Activated T-helper 17 cell treated with anti-CD3 and anti-CD28 coated beads, Interleukin-2, amount 50 U/mL, for 72 hours (primary cell): ENCODE measurements at regions not wholly inside any gene's neighbourhood (a gene's known extent, or its start where the extent isn't known, plus 50 kb on each side); places are given as distances from the start of the nearest gene placed in this dataset.

Experiments
- ATAC-seq: fragments of 150-1000 bp; cut with Tn5 transposase; replicated peaks from 2 replicates; pipeline ENCODE4 v1.10.0; 2021; ENCODE audit warnings: mild to moderate bottlenecking, moderate library complexity
- H3K27ac Mint-ChIP-seq: one replicate; pipeline ENCODE4 v1.8.0; 2022; ENCODE audit warnings: mixed read lengths
- H3K27me3 Mint-ChIP-seq: one replicate; pipeline ENCODE4 v1.8.0; 2022; ENCODE audit warnings: mixed read lengths
- H3K36me3 Mint-ChIP-seq: one replicate; pipeline ENCODE4 v1.8.0; 2022; ENCODE audit warnings: low read depth, mild to moderate bottlenecking, mixed read lengths
- H3K4me1 Mint-ChIP-seq: one replicate; pipeline ENCODE4 v1.8.0; 2022; ENCODE audit warnings: mixed read lengths
- H3K4me3 Mint-ChIP-seq: one replicate; pipeline ENCODE4 v1.8.0; 2022; ENCODE audit warnings: mild to moderate bottlenecking, mixed read lengths
- H3K9me3 Mint-ChIP-seq: one replicate; pipeline ENCODE4 v1.8.0; 2022; ENCODE audit warnings: mixed read lengths

DNA sequence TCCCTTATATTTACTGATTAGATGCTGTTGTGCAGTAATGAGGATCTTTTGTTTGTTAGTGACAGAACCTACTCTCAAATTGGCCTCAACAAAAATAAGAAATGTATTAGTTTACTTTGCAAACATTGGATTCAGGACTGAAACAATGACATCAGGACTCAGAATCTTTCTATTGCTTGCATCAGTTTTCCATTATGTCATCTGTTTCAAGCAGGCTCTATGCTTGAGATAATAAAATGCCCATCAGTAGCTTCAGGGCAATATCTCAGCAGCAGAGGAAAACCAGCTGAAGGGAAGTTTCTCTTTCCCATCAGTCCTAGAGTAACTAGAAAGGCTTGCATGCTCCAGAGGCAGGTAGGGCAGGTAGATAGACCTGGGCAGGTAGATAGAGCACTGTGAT is 375.5 kb upstream of the SLC8A1 start:
- no peak overlapping the region for H3K4me3 Mint-ChIP-seq
- ATAC-seq, result no peak
- no peaks in the 10 kb centered on the region for H3K36me3 Mint-ChIP-seq
- H3K27ac Mint-ChIP-seq, result no peak overlapping the region
- no peaks in the 10 kb centered on the region for H3K27me3 Mint-ChIP-seq
- peaks cover 3% of the 10 kb centered on the region for H3K9me3 Mint-ChIP-seq
- H3K4me1 Mint-ChIP-seq, result no peaks in the 10 kb centered on the region

DNA sequence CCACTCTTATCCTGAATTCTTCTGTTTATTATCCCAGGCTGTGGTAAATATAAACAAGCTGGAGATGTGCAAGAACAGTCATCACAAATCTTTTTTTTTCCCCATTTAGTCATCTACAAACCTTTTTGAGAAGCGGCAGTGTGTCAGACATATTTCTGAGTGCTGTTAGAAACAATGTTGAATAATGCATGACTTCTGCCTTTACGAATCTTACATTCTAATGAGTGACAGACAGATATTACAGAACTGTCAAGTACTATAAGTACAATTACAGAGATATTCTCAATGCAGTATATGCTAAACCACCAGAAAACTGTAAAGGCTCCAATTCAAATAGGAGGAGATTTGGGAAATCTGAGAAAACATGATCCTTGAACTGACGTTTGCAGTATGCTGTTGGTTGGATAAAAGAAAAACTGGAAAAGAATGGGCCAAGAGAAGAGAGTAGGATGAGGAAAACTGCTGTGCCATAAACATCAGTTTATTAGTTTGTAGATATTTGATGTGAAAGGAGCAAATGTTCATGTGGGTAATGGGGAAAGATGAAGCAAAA is 379.5 kb upstream of the SLC8A1 start:
- Mint-ChIP-seq H3K27ac (no peak overlapping the region), H3K36me3 (no peaks in the 10 kb centered on the region), H3K4me3 (no peak overlapping the region), H3K9me3 (peaks cover 6% of the 10 kb centered on the region), H3K27me3 (no peaks in the 10 kb centered on the region), H3K4me1 (no peaks in the 10 kb centered on the region)
- no peak for ATAC-seq

DNA sequence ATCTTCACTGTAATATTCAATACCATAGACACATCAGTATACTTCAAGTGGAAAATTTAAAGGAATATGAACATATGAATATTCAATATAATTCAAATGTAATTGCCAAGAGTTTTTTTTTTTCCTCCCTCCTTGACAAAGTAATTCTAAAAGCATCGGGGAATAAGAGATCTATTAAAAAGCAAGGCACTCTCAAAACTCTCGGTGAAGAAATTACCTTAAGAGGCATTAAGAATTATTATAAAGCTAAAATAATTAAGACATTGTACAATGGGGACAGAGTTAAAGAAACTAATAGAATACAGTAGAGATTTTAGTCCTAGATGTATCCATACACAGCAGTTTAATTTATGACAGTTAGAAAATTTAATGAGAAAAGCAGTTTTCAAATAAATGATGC is 390.0 kb upstream of the SLC8A1 start:
- no peaks in the 10 kb centered on the region for H3K27me3 Mint-ChIP-seq
- H3K4me3 Mint-ChIP-seq, result no peak overlapping the region
- no peak for ATAC-seq
- no peaks in the 10 kb centered on the region for H3K36me3 Mint-ChIP-seq
- no peaks in the 10 kb centered on the region for H3K4me1 Mint-ChIP-seq
- H3K27ac Mint-ChIP-seq, result no peak overlapping the region
- H3K9me3 Mint-ChIP-seq, result peaks cover 3% of the 10 kb centered on the region

DNA sequence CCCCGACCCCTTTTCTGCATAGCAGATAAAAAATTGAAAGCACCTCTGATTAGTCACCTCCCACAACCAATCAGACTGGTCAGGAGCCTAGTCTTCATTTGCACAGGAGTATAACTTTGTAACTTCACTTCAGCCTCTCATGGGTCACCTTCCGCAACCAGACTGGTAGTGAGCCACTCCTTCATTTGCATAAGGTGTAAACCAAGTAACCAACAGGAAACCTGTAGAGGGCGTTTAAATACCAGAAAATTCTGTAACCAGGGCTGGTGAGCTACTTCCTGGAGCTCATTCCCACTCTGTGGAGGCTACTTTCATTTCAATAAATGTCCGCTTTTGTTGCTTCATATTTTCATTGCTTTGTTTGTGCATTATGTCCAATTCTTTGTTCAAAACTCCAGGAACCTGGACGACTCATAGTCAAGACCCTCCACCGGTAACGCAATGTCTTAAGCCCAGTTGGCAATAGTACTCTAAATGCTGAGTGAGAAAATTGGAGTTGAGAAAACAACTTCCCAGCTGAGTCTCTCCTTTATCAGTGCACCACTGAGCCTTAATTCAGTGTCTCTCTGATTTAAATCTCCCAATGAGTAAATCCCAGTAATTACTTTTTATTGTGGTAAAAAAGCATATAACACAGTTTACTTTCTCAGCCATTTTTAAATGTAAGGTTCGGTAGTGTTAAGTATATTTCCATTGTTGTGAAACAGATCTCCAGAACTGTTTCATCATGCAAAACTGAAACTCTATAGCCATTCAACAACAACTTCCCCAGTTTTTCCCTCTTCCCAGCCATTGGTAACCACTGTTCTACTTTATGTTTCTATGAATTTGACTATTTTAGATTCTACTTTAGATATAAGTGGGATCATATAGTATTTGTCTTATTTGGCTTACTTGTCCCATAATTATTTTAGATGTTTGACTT is 392.7 kb upstream of the SLC8A1 start:
- Mint-ChIP-seq H3K4me3 (no peak overlapping the region), H3K9me3 (peaks cover 11% of the 10 kb centered on the region), H3K27me3 (no peaks in the 10 kb centered on the region), H3K27ac (no peak overlapping the region), H3K4me1 (no peaks in the 10 kb centered on the region), H3K36me3 (no peaks in the 10 kb centered on the region)
- peak; percentile 31 for ATAC-seq

DNA sequence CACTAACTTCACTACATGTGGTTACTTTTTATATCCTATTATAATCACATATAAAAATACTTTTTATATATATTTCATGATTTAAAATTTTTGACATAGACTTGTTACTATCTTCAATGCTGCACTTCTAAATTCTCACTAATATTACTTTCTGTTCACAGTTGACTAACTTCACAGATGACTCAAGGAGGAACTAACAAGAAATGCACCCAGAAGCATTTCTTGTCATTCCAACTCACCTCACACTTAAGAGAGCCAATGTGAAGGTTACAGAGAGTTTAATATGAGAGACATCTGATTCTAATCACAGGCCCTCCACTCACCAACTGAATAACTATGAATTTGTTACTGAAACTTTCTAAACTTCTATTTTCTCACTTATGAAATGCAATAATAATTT is 399.8 kb upstream of the SLC8A1 start:
- no peaks in the 10 kb centered on the region for H3K4me1 Mint-ChIP-seq

DNA sequence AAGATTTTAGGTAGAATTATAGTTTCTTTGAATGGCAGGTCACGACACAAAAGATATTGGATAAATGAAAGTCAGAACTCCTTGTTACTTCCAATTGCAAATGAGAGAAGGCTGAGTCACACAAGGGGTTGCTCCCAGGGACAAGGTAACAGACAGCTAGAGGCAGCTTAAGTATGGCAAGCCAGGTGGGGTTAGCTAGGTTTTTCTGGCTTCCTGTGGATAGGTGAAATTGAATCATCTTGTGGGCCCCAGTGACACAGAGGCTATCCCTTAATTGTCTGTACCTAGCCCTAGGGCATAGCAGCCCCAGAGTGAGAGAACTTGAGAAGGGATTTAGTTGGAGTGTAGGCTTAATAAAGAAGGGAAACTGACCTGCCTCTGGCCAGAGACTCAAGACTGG is 407.7 kb upstream of the SLC8A1 start:
- H3K4me1 Mint-ChIP-seq, result no peaks in the 10 kb centered on the region
- ATAC-seq, result no peak
- H3K9me3 Mint-ChIP-seq, result peaks cover 4% of the 10 kb centered on the region
- no peak overlapping the region for H3K27ac Mint-ChIP-seq
- H3K27me3 Mint-ChIP-seq, result no peaks in the 10 kb centered on the region
- H3K36me3 Mint-ChIP-seq, result no peaks in the 10 kb centered on the region
- H3K4me3 Mint-ChIP-seq, result no peak overlapping the region

More for the DNA sequence above, 399.8 kb upstream of the SLC8A1 start:
- H3K9me3 Mint-ChIP-seq, result peaks cover 13% of the 10 kb centered on the region
- no peak overlapping the region for H3K27ac Mint-ChIP-seq
- no peaks in the 10 kb centered on the region for H3K27me3 Mint-ChIP-seq
- ATAC-seq, result no peak
- H3K4me3 Mint-ChIP-seq, result no peak overlapping the region
- no peaks in the 10 kb centered on the region for H3K36me3 Mint-ChIP-seq

DNA sequence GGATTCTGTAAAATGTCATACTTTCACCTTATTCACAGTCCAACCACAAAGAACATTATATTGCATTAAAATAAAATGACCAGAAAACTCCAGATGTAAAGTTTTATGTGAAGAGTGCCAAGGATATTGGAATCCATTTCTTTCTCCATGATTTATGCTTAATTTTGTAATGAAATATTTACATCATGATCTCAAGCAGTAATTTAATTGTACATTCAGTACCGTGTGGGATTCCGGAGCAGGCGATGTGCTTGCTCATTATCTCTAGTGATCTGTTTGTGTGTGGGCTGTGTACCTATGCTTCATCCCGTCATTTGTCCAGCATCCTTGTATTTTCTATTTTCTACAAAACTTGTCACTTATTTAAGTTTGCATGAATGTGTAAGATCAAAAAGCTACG is 415.9 kb upstream of the SLC8A1 start:
- H3K27me3 Mint-ChIP-seq, result no peaks in the 10 kb centered on the region
- peaks cover 10% of the 10 kb centered on the region for H3K9me3 Mint-ChIP-seq
- no peak overlapping the region for H3K4me3 Mint-ChIP-seq
- H3K36me3 Mint-ChIP-seq, result no peaks in the 10 kb centered on the region
- H3K4me1 Mint-ChIP-seq, result no peaks in the 10 kb centered on the region
- no peak for ATAC-seq
- H3K27ac Mint-ChIP-seq, result no peak overlapping the region

DNA sequence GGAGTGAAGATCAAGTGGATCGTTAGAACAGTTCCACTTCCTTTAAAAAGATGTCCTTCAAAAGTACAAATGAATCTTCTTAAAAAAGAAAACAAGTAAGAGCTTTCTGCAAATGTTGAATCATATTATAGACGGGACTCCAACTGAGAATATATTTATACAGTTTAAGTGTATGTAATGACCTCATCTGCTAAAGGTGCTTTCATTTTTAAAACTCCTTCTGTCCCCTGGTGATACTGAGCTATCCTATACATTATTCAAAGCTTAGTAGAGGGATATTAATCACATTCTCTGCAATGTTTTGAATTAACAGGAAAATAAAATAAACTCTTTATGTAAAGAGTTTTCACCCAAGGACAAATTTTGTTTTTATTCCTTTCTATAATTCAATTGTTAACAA is 420.7 kb upstream of the SLC8A1 start:
- H3K36me3 Mint-ChIP-seq, result no peaks in the 10 kb centered on the region
- no peaks in the 10 kb centered on the region for H3K27me3 Mint-ChIP-seq
- H3K4me1 Mint-ChIP-seq, result no peaks in the 10 kb centered on the region
- peaks cover 5% of the 10 kb centered on the region for H3K9me3 Mint-ChIP-seq
- no peak overlapping the region for H3K4me3 Mint-ChIP-seq
- ATAC-seq, result no peak
- H3K27ac Mint-ChIP-seq, result no peak overlapping the region

DNA sequence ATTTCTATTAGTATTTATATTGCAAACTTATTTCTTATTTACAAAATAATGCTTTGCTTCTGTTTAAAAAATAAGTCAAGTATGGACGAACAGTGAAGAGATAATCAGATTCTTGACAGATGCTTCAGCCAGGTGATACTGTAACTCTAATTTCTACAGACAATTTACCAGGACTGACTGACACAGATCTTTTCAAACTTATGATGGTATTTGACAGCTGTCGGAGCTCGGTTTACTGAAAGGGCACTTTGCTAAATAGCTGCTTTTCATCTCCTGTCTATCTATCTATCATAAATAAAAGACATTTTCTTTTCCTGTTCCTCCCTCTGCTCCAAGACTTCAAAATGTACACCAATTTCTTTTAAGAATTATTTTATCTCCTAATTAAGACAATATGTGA is 422.5 kb upstream of the SLC8A1 start:
- no peaks in the 10 kb centered on the region for H3K36me3 Mint-ChIP-seq
- H3K4me3 Mint-ChIP-seq, result no peak overlapping the region
- ATAC-seq, result no peak
- no peaks in the 10 kb centered on the region for H3K4me1 Mint-ChIP-seq
- no peaks in the 10 kb centered on the region for H3K27me3 Mint-ChIP-seq
- no peak overlapping the region for H3K27ac Mint-ChIP-seq
- peaks cover 5% of the 10 kb centered on the region for H3K9me3 Mint-ChIP-seq

DNA sequence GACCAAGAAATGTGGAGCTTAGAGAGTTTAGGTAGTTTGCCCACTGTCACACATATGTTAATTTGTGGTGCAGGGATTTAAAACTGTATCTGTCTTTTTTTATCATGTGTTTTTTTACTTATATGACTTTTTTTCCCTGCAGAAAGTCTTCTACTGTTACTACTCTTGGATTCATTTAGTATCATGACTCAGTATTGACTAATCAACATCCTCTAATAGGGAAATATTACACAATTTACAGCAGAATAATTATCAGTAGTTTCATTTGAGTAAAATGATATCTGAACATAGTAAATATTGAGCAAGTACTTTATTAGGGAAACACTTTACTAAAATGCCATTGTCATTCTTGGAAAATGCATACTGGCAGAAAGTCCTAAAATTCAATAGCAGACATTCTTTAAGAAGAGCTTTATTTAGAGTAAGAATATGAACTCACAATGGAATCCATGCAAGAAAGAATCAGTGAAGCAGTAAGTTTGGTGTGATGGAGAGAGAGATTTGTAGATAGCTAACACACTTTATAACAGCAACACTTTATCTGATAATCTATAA is 425.9 kb upstream of the SLC8A1 start:
- Mint-ChIP-seq H3K4me1 (no peaks in the 10 kb centered on the region), H3K9me3 (peaks cover 9% of the 10 kb centered on the region), H3K4me3 (no peak overlapping the region), H3K36me3 (no peaks in the 10 kb centered on the region), H3K27me3 (no peaks in the 10 kb centered on the region), H3K27ac (no peak overlapping the region)
- ATAC-seq, result no peak

DNA sequence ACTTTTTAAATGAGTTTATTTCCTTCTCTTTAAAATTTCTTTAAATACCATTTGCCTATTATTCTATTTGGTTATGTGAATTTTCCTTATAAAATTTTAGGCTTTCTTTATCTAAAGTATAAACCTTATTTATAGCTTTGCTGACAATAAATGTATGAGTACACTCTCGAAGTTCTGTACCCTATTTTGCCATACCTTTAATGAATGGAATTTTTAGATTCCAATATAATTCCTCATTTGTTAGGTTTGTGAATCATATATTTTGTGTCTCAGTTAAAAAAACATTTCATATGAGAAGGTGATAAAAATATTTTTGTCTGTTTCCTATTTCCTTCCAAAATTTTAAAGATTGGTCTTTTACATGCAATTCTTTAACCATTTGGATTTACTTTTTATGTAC is 427.4 kb upstream of the SLC8A1 start:
- H3K36me3 Mint-ChIP-seq, result no peaks in the 10 kb centered on the region
- no peaks in the 10 kb centered on the region for H3K27me3 Mint-ChIP-seq
- no peaks in the 10 kb centered on the region for H3K4me1 Mint-ChIP-seq
- no peak for ATAC-seq
- H3K4me3 Mint-ChIP-seq, result no peak overlapping the region
- H3K9me3 Mint-ChIP-seq, result peaks cover 13% of the 10 kb centered on the region
- no peak overlapping the region for H3K27ac Mint-ChIP-seq

DNA sequence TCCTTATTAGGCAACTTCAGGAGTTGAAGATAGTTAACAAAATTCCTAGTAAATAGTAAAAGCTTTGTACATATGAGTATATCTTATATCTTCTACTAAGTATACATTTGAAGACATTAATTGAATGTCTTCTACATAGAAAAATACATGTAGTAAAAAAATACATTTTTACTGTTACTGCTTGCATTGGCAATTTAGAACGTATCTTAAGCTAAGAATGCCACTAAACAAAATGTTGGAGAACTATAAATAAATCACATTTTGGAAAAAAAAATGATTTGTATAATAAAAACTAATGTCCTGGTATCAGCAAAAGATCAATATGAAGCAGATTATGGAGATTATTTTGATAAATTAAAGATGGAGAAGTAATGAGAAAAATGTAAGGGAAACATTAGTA is 434.2 kb upstream of the SLC8A1 start:
- Mint-ChIP-seq H3K9me3 (peaks cover 13% of the 10 kb centered on the region), H3K4me3 (no peak overlapping the region), H3K27ac (no peak overlapping the region), H3K36me3 (no peaks in the 10 kb centered on the region), H3K27me3 (no peaks in the 10 kb centered on the region), H3K4me1 (no peaks in the 10 kb centered on the region)
- ATAC-seq, result no peak

DNA sequence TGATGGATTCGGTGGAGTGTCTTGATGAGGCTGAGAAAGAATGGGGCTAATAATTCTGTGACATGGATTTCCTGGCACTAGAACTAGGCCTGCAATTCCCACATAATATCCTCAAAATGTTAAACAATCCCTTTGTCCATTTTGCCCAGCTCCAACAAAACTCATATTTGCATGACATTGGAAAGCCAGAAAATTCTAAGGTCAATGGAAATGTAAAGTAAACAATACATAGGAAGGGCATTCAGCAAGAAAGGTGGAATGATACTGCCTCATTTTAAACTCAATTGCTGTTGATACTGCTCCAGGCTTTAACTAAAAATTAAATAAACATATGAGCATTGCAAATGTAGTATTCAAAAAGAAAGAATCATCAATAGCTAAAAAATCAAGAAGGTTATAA is 434.8 kb upstream of the SLC8A1 start:
- Mint-ChIP-seq H3K4me3 (no peak overlapping the region), H3K9me3 (peaks cover 13% of the 10 kb centered on the region), H3K27me3 (no peaks in the 10 kb centered on the region), H3K36me3 (no peaks in the 10 kb centered on the region), H3K27ac (no peak overlapping the region), H3K4me1 (no peaks in the 10 kb centered on the region)
- ATAC-seq, result no peak

DNA sequence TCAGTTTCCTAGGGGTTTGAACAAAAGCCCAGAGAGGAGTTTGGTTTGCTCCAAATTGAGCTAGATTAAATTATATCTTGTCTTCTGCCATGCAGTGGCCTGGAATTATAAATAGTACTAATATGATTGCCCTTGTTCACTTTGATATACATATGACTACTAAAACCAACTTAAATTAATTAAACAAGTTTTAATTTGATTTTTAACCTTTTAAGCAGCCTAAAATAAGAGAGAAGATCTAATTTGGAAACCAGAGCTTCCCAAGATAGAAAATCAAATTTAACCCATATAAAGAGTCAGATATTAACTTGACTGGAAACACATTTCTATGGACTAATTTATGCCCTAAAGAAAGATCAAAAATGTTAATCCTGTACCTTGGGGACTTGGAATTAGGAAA is 444.5 kb upstream of the SLC8A1 start:
- H3K4me3 Mint-ChIP-seq, result no peak overlapping the region
- H3K9me3 Mint-ChIP-seq, result peaks cover 2% of the 10 kb centered on the region
- H3K4me1 Mint-ChIP-seq, result no peaks in the 10 kb centered on the region
- no peaks in the 10 kb centered on the region for H3K27me3 Mint-ChIP-seq
- H3K27ac Mint-ChIP-seq, result no peak overlapping the region
- ATAC-seq, result no peak
- H3K36me3 Mint-ChIP-seq, result no peaks in the 10 kb centered on the region

DNA sequence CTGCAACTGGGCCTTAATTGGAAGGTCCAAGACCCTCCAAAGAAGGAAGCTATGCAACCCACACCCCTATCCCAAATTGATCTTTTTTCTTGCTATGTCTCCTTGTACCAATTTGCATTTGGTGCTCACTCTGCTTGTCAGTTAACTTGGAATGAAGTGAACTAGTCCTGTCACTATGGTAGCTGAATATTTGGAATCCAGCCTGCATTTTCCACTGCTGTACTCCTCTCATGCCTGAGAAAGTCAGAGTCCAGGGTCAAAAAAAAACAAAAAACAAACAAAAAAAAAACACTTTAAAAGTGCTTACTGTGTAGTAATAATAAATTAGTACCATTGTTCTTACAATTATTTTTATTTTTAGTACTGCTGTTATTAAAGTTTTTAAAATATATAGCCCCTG is 462.8 kb upstream of the SLC8A1 start:
- no peak for ATAC-seq
- Mint-ChIP-seq H3K4me1 (no peaks in the 10 kb centered on the region), H3K36me3 (no peaks in the 10 kb centered on the region), H3K9me3 (peaks cover 11% of the 10 kb centered on the region), H3K27me3 (no peaks in the 10 kb centered on the region), H3K27ac (no peak overlapping the region), H3K4me3 (no peak overlapping the region)
